ENCODE measurements at regions not wholly inside any gene's neighbourhood (a gene's known extent, or its start where the extent isn't known, plus 50 kb on each side); places are given as distances from the start of the nearest gene placed in this dataset.

- TF ChIP-seq, protein P1, sequence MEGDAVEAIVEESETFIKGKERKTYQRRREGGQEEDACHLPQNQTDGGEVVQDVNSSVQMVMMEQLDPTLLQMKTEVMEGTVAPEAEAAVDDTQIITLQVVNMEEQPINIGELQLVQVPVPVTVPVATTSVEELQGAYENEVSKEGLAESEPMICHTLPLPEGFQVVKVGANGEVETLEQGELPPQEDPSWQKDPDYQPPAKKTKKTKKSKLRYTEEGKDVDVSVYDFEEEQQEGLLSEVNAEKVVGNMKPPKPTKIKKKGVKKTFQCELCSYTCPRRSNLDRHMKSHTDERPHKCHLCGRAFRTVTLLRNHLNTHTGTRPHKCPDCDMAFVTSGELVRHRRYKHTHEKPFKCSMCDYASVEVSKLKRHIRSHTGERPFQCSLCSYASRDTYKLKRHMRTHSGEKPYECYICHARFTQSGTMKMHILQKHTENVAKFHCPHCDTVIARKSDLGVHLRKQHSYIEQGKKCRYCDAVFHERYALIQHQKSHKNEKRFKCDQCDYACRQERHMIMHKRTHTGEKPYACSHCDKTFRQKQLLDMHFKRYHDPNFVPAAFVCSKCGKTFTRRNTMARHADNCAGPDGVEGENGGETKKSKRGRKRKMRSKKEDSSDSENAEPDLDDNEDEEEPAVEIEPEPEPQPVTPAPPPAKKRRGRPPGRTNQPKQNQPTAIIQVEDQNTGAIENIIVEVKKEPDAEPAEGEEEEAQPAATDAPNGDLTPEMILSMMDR (IDR thresholded peaks at IDR 0.05), result no peak
- TF ChIP-seq POLR2AphosphoS5 (IDR thresholded peaks at IDR 0.05), result no peak
Observed at GRCh38 chrY:15292881-15293280, 768.6 kb downstream of the NLGN4Y start.

Measured in suprapubic skin (tissue), 3 donors.